ENCODE measurements at regions not wholly inside any gene's neighbourhood (a gene's known extent, or its start where the extent isn't known, plus 50 kb on each side); places are given as distances from the start of the nearest gene placed in this dataset.

DNA sequence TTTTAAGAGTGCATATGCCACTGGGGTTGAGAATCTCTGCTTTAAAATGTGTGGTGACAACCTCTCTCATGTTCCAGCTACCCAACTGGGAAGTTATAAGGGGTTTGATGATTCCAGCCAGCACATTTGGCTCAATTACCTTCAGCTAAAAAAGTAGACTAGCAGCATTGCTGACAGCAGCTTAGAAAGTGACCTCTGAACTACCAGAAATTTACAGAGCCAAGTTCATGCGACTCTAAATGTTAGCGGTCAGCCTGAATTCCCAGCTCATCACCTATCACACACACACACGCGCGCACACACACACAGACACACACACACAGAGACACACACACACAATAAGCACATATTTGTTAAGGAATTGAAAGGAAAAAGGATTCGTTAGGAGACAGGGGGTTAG is 377.5 kb downstream of the TMEM167A start:
- no peak for DNase-seq (ENCODE audit: low spot score)

DNA sequence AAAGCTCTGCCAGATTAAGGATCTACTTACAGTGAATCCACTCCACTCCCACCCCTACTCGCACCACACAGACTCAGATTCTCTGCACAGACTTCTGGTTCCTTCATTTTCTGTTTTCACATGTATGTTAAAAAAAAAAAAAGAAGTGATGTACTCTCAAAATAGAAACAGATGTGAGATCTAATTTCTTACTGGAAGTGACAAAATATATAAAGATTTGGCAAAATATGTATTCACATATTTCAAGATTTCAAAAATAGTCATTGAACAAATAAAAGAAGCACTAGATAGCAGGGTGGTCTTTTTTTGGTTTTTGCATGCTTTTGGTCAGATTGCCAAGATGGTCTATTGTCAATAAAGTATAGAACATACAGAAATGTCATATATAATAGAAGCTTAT is 379.2 kb downstream of the TMEM167A start:
- DNase-seq (ENCODE audit: low spot score) = no peak

DNA sequence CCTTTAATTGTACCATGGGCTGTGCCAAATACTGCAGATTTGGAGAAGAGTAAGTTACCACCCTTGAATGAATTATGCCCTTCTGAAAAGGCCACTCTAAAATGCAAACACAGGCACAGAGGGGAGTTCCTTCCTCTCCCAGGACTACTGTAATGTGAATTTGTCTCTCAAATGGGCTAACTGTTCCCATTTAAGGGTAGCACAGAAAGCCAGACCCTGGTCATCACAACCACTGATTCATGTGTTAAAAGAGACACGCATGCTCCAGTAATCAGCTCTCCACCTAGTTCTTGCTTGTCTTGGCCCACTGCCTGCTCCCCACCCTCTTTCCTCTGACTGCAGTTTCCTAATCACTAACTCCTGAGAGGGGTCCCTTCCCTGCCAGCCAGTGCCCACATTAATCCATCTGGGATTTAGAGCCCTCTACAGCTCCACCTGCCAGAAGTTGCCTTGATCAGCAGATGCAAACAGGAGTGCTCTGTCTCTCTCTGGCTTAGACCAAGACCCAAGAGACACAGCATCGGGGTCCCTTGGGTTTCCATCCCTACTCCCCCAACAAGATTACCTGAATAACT is 382.4 kb downstream of the TMEM167A start:
- no peak for DNase-seq (ENCODE audit: low spot score)

DNA sequence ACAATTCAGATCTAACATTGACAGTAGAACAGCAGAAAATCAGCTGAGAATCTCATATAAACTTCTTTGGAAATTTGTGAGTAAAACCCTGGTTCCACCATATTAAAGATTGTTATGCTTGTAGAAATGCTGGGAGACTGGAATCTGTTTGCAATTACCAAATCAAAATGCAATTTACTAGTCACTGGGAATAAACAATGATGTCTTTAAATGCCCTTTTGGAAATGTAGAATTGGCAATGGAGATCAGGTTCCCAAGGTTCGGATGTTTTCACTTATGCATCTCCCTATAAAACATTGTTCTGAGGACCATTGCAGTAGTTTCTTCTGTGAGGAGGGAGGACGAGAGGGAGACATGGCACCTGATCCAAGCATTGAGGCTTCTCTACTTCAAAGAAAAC is 384.4 kb downstream of the TMEM167A start:
- DNase-seq (ENCODE audit: low spot score) = no peak

DNA sequence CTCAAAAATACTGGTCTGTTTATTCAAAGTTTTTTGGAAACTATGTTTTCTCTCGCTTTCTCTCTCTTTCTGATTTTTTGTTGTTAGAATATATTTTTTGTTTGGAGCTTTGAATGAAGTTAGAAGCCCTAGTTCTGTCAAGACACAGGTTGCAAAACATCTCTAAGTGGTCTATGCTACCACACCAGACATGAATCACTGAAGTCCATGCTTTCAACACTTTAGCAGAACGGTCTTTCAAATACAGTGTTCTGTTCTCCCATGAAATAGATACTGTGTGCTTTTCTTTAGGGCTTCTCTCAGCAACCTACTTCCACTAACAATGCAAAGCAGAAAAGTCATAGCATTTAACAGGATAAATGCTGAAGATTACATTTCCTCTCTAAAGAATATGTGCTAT is 392.5 kb downstream of the TMEM167A start:
- no peak for DNase-seq (ENCODE audit: low spot score)

DNA sequence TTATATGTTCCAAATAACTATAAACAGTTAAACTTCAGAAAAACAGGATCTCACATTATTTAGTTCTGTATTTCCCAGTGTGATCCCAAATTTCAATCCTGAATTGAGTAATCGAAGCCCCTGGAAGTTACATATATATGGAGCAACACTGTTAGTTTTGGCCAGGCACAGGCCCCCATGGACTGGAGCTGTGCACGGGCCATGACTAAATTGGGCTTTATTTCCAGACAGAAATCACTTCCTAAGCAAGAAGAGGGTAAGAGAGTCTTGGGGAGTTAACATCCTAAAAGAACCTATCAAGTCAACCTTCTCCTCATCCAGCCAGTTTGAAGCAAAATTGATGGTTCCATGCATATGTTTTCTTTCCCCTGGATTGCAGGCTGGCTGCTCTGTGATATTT is 393.0 kb downstream of the TMEM167A start:
- DNase-seq (ENCODE audit: low spot score) = no peak

DNA sequence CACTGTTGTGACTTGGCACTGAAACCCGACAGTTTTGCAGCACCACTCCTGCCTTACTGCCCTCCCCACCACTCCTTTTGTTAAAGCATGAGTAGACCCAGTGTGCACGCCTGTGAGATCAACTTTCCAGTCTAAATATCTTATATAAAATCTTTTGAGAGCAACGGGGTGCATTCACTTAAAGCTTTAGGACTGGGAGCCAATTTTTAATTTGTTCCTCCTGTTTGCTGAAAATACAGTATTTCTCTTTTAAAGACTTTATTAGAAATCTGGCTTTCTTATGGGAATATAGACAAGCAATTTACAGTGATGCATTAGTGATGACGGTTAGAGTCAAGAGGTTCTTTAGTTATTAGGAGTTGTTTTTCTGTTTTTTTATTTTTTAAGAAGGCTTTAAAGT is 397.5 kb downstream of the TMEM167A start:
- DNase-seq (ENCODE audit: low spot score) = no peak

DNA sequence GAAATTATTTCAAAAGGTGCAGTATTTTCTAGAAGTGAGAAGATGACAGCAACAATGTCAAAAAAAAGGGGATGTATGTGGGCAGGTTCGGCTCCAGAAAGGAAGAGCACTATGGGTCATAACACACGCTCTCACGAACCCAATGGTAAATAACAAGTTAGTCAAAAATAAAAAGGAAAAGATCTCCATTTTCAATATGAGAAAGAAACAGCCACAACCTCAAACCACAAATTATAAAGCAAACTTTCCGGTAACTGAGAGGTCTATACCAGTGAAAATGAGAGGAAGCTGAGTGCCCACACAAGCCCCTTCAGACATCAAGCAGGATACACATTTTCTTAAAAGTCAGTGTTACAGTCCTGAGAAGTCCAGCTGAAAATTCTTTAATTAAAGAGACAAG is 398.5 kb upstream of the RPS23 start:
- DNase-seq (ENCODE audit: low spot score) = no peak

DNA sequence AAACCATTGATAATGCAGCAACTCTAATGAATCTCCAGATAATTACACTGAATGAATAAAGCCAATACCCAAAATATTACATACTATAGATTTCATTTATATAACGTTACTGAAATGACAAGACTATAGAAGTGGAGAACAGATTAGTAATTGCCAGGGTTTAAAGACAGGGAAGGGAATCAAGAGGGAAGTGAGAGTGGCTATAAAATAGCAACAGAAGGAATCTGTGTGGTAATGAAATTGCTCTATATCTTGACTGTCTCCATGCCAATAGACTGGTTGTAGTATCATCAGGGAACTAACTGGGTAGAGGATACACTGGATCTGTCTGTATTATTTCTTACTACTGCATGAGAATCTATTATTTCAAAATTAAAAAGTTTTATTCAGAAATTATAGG is 396.5 kb upstream of the RPS23 start:
- DNase-seq (ENCODE audit: low spot score) = no peak

DNA sequence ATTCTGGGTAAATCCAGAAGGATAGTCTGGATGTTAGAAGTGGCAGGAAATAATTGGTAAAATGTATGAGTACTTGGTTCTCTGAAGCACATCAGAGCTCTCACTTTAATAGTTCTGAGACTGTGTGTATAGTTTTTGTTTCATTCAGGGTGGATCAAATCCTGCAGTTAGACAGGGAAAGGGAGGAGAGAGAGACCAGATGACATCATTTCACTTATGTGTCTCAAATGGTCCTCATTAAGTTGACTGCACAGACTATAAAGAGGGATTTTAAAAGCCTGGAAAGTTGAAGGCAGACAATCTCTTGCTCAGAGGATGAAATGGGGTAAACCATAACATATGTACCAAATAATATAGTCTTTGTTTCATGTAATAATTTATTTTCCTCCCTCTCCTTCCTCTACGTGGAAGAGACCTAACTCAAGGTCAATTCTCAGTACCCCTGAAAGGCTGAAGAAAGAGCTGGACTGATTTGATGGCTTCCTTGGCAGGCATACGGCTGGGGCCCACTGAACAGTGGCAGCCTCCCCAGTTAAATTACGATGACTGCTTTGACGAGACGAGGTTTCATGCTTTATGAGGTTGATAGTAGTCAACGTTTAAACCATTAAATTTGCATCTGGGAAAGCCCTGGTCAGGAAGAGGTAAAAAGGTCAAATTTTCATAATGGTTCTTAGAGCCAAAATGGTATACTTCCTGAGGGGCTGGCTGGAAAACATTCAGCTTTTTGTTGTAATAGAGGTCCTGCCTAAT is 395.1 kb upstream of the RPS23 start:
- no peak for DNase-seq (ENCODE audit: low spot score)

DNA sequence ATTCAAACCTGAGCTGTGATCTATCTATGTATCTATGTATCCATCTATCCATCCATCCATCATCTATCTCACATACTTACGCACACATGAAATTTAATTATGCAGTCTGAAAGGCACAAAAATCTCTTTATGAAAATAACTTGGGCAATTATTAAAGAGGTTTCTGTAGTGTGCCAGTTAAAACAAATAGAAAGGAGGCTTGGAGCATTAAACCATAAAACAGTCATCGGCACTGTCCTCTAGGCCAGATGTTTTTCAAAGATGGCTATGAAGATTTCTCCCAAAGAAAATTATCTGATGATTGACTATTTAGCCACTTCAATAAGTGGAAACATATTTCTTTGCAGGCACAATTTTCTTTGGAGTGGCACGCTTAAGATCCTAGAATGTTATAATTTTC is 392.5 kb upstream of the RPS23 start:
- DNase-seq (ENCODE audit: low spot score) = no peak

DNA sequence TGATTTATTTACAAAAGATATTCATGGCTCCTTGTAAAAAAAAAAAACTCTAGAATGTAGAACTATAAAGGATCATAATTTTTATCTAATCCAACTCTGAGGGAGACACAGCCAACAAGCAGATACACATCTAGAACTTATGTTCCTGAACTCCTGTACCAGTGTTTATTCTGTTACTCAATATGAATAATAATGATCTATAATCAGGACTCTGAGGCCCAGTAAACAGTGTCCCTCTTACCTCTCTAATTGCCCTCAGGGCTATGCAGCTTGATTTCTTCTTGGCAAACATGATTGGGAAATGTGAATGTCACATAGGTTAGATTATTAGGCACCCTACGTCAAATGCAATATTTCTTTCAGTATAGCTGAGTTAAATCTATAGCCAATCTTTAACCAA is 391.6 kb upstream of the RPS23 start:
- no peak for DNase-seq (ENCODE audit: low spot score)

DNA sequence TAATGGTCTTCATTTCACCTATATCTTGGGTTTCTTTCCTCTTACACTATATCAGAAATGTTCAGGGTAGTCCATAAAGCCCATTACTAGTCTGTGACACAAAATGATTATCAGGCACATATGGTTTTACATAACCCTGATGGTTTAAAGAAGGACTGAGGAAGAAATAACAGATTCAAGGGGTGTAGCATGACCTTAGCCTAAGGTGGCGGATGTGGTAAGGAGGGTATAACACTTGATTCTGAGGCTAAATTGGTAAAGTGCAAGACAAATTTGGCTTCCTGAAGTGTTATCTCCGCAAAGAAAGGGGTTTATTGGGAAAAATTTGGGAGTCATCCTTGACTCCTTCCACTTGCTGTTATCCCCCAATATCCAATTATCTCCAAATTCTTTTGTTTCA is 388.2 kb upstream of the RPS23 start:
- DNase-seq (ENCODE audit: low spot score) = no peak

DNA sequence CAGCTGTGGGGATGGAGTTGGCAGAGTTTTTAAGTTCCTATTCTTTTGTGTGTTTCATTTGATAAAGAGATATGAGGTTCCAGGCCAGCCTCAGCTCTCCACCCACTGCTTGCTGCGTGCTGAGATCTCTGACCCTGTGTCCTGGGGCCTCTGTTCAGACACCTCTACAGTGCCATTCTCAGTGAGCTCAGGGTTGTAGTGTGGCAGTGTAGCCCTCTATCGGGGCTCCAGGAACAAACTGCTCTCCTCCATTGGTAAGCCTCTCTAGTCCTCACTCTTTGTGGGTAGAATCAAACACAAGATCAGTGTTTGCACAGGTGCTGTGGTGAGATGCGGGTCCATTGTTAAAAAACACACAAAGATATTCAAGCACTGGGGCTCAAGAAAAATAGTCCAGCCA is 386.6 kb upstream of the RPS23 start:
- no peak for DNase-seq (ENCODE audit: low spot score)

DNA sequence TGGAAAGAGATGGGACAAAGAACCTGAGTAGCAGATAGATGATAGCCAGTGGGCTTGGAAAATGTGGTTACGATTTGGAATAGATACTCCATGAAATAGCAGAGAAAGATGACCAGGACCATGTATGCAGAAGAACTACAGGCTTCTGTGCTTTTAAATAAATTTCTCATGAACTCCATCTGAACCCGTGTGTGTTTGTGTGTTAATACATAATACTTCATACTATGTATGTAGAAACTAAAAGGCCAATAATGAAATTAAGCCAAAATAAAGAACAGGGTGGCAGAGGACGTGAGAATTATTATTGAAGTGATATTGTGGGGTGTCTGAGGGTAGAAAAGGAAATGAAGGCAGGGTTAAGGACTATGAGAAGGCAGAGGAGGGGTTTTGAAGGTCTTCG is 385.1 kb upstream of the RPS23 start:
- no peak for DNase-seq (ENCODE audit: low spot score)

DNA sequence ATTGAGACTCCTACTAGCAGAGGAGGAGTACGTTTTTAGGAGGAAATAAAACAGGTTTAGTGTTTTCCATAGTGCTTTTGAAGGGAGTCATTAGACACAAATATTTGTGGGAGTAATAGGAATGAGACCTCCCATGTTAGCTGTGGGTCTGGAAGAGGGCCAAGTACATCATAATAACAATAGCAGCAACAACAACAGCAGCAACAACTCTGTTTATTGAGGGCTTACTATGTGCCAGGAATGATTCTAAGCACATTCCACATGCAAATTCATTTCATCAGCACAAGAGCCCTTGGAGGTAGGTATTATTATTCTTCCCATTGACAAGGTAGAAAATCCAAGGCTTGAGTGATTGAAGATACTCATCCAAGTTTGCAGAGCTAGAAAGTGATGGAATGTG is 384.2 kb upstream of the RPS23 start:
- DNase-seq (ENCODE audit: low spot score) = no peak

DNA sequence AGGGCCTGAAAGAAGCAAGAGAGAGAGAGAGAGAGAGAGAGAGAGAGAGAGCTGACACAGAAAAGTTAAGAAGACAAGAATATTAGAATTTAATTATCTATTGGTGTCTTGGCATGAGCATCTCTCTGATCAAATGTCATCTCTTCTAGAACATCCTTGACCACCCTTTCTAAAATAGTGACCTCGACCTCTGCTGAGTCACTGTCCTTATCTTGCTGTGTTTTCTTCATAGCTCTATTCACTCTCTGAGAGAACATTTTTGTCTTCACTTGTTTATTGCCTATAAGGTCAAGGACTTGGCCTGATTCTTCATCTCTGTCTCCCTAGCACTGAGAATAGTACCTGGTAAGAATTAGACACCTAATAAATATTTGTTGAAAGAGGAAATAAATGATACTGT is 383.8 kb upstream of the RPS23 start:
- DNase-seq (ENCODE audit: low spot score) = no peak

DNA sequence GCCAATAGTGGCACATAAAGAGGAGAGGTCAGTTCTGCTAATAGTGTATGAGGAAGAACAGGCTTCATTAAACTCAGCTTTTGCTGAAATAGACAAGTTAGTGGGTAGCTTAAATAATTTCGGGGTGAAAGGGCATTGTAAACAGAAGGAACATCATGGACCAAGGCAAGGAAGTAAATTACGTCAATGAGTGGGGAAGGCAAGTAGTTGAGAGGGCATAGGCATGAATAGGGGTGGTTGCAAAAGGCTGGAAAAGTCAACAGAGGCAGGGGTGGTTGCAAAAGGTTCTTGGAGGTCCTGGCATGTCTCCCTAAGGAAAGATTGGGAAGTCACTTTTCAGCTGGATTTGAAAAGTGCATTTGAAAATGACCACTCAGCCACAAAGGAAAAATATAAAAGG is 383.3 kb upstream of the RPS23 start:
- no peak for DNase-seq (ENCODE audit: low spot score)

DNA sequence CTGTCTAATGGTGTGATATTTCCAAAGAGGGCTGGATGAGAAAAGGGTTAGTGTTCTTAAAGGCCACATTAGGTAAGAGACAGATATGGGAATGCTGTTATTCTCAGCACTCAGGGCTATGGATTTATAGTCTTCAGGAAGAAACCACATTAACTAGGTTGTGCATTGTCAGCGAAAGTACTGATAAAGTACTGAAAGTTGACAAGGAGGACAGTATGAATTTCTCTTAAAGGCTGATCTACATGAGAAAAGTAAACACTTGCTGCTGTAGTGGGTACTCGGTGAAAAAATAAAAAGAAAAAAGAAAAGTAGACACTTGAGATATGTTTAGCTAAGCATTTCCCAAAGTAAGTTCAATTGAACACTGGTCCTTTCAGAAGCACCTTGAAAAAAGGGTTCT is 381.0 kb upstream of the RPS23 start:
- no peak for DNase-seq (ENCODE audit: low spot score)

DNA sequence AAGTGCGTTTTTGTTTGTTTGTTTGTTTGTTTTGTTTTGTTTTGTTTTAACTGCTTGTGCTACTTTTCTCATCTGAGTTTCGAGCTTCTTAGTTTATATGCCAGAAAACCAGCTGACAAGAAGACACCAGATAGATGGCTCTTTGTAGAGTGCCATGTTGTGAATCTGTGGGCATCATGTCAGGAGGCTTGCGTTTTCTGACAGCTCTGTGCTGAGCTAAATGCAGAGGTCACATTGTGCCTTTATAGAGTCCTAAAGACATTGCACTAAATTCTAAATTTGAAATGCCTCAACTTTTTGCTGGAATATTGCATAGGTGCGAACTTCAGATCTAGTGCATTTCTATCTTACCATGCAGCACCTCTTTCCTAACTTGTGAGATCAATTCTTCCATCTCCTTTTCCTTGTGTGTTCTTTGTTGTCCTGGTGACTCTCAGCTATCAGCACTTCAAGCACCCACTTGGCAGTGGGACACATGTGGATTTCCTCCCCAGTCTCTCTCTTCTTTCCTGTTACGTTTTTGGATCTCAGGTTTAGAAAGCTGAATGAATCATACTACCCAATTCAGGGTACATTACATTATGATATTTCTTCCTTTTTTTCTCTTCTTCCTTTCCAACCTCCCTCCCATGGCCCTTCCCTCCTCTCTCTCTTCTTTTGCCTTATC is 379.0 kb upstream of the RPS23 start:
- DNase-seq (ENCODE audit: low spot score) = no peak

DNA sequence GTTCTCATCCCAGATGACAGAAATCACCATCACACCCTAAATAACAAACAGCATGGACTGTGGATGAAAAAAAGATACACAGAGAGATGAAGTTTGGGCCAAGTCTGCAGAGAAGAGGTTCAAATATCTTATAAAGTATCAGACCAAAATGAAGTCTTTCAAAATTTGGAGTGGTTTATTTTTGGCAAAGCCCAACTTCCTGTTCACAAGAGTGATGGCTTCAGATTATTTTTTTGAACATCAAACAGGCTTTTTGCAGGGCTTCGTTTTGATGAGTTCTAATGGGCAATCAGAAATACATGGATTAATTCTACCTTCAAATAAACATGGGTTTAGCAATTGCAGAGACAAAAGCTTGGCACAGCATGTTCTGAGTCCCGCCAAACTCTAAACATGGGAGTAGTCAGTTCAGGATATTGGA is 378.2 kb upstream of the RPS23 start:
- DNase-seq (ENCODE audit: low spot score) = no peak

DNA sequence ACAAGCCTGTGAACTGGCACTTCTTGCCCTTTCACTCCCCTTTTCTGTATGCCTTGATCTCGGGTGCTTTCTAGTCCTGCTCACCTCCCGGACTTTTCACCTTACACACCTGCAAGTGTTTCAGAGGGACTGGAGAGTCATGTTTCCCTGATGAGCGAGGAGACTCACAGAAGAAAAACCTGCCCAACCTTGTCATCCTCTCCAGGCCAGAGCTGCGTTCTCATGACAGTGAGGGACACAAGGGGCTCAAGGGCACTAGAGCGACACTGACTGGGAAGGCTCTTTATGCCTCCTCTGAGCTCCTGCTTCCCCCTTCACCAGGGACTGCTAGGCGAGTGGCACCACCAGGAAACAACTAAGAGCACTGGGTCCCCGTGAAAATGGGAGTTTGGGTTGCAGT is 376.9 kb upstream of the RPS23 start:
- no peak for DNase-seq (ENCODE audit: low spot score)

DNA sequence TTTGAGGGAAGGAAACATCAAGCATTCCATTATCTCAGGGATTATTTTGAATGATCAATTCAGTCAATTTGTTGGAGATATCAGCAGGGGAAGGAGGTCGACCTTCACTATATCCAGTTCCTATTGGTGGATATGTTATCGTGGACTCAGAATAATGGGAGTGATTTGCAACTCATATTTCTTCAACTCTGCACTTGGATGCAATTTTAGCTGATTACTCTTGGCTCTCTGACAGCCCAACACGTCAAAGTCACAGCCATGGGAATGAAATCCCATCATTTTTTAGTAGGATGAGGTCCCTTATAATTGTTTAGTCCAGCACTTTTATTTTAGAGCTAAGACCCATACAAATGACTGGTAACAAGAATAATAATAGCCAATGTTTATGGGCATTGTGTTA is 371.8 kb upstream of the RPS23 start:
- DNase-seq (ENCODE audit: low spot score) = no peak

DNA sequence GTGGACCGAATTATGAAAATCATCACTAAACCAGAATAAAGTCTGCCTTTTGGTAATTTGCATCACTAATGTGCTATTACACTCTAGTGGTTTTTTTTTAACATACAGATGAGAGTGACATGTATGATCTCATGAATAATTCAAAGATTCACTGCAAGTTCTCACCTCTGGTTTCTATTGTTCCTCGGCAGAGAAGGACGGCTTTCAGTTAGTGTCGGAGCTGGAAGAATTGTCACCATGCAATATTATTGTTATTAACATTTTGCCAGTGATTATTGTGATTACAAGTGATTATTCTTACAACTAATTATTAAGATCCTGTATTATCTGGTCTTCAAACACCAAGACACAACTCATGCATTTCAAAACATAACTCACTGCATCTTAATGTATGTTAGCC is 366.6 kb upstream of the RPS23 start:
- DNase-seq (ENCODE audit: low spot score) = no peak
